ENCODE measurements at regions not wholly inside any gene's neighbourhood (a gene's known extent, or its start where the extent isn't known, plus 50 kb on each side); places are given as distances from the start of the nearest gene placed in this dataset.

- no peaks in the 10 kb centered on the region for H3K27me3 Mint-ChIP-seq (ENCODE audit: low read depth)
- no peak overlapping the region for H3K4me3 Mint-ChIP-seq (ENCODE audit: unreplicated experiment)
- peaks cover 26% of the 10 kb centered on the region for H3K4me1 Mint-ChIP-seq (ENCODE audit: low read depth)
- no peak for DNase-seq (ENCODE audit: low spot score)
- TF ChIP-seq, protein P1, sequence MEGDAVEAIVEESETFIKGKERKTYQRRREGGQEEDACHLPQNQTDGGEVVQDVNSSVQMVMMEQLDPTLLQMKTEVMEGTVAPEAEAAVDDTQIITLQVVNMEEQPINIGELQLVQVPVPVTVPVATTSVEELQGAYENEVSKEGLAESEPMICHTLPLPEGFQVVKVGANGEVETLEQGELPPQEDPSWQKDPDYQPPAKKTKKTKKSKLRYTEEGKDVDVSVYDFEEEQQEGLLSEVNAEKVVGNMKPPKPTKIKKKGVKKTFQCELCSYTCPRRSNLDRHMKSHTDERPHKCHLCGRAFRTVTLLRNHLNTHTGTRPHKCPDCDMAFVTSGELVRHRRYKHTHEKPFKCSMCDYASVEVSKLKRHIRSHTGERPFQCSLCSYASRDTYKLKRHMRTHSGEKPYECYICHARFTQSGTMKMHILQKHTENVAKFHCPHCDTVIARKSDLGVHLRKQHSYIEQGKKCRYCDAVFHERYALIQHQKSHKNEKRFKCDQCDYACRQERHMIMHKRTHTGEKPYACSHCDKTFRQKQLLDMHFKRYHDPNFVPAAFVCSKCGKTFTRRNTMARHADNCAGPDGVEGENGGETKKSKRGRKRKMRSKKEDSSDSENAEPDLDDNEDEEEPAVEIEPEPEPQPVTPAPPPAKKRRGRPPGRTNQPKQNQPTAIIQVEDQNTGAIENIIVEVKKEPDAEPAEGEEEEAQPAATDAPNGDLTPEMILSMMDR (IDR thresholded peaks at IDR 0.05): no peak
- no peak overlapping the region for H3K27ac Mint-ChIP-seq (ENCODE audit: unreplicated experiment)
- peaks cover 21% of the 10 kb centered on the region for H3K36me3 Mint-ChIP-seq (ENCODE audit: low read depth)
- peaks cover 26% of the 10 kb centered on the region for H3K9me3 Mint-ChIP-seq (ENCODE audit: low read depth)
Measured at GRCh38 chr12:46580445-46580844, 207.9 kb upstream of the SLC38A2 start.

DNA sequence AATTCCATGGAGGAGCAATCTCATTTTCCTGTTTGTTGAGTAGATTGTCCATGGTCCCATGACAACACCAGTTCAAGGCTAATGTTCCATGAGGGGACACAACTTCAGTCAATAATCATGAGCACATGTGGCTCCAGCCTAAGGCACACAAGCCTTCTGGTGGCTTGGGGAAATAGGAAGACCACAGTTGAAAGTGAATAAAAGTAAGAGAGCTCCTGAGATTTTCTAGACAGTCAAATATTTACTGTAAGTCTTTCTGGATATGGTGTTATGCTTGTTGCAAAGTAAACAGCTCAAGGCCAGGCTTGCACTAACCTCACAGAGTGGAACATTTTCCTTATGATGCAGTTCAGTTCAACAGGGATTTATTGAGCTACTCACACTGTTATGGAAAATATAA, 206.9 kb upstream of the SLC38A2 start:
- Mint-ChIP-seq H3K4me3 (ENCODE audit: unreplicated experiment) (no peak overlapping the region), H3K36me3 (ENCODE audit: low read depth) (peaks cover 17% of the 10 kb centered on the region), H3K4me1 (ENCODE audit: low read depth) (peaks cover 25% of the 10 kb centered on the region), H3K27ac (ENCODE audit: unreplicated experiment) (peak overlapping the region; percentile 20), H3K27me3 (ENCODE audit: low read depth) (no peaks in the 10 kb centered on the region), H3K9me3 (ENCODE audit: low read depth) (peaks cover 20% of the 10 kb centered on the region)
- TF ChIP-seq, protein P1 (IDR thresholded peaks at IDR 0.05): no peak
- no peak for DNase-seq (ENCODE audit: low spot score)

GRCh38 chr12:46578190-46578982, 205.8 kb upstream of the SLC38A2 start:
- Mint-ChIP-seq H3K27ac (ENCODE audit: unreplicated experiment) (peak overlapping the region; percentile 30), H3K4me1 (ENCODE audit: low read depth) (peaks cover 36% of the 10 kb centered on the region), H3K27me3 (ENCODE audit: low read depth) (no peaks in the 10 kb centered on the region), H3K9me3 (ENCODE audit: low read depth) (peaks cover 11% of the 10 kb centered on the region), H3K36me3 (ENCODE audit: low read depth) (peaks cover 8% of the 10 kb centered on the region), H3K4me3 (ENCODE audit: unreplicated experiment) (no peak overlapping the region)
- DNase-seq (ENCODE audit: low spot score): no peak
- TF ChIP-seq, protein P1 (IDR thresholded peaks at IDR 0.05): no peak

- H3K27ac Mint-ChIP-seq (ENCODE audit: unreplicated experiment): no peak overlapping the region
- TF ChIP-seq, protein P1 (IDR thresholded peaks at IDR 0.05): no peak
- H3K9me3 Mint-ChIP-seq (ENCODE audit: low read depth): no peaks in the 10 kb centered on the region
- no peak overlapping the region for H3K4me3 Mint-ChIP-seq (ENCODE audit: unreplicated experiment)
- no peak for DNase-seq (ENCODE audit: low spot score)
- no peaks in the 10 kb centered on the region for H3K27me3 Mint-ChIP-seq (ENCODE audit: low read depth)
- H3K4me1 Mint-ChIP-seq (ENCODE audit: low read depth): peaks cover 45% of the 10 kb centered on the region
- peaks cover 1% of the 10 kb centered on the region for H3K36me3 Mint-ChIP-seq (ENCODE audit: low read depth)
Measured at GRCh38 chr12:46577063-46577776, 204.6 kb upstream of the SLC38A2 start.

DNA sequence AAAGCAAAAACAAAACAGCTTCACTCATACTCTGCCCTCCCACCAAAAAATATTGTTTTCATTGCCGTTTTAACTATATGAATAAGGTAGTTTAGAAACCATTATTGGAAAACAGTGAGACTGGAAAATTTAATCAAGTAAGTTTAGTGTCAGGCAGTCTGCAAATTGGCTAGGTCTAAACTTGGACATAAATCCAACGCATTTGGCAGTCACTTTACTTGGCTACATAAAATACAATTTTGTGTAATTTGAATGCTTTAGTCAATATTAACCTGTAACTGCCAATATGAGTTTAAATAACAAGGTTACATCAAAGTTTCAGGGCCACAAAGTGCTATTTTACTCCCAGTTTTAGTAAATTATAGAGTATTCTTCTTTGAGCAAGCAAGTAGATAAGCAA, 202.3 kb upstream of the SLC38A2 start:
- no peaks in the 10 kb centered on the region for H3K27me3 Mint-ChIP-seq (ENCODE audit: low read depth)
- TF ChIP-seq, protein P1 (IDR thresholded peaks at IDR 0.05): no peak
- H3K4me3 Mint-ChIP-seq (ENCODE audit: unreplicated experiment): no peak overlapping the region
- no peaks in the 10 kb centered on the region for H3K9me3 Mint-ChIP-seq (ENCODE audit: low read depth)
- H3K27ac Mint-ChIP-seq (ENCODE audit: unreplicated experiment): no peak overlapping the region
- no peaks in the 10 kb centered on the region for H3K36me3 Mint-ChIP-seq (ENCODE audit: low read depth)
- H3K4me1 Mint-ChIP-seq (ENCODE audit: low read depth): peaks cover 55% of the 10 kb centered on the region
- no peak for DNase-seq (ENCODE audit: low spot score)

All from chondrocyte (in vitro differentiated cells).